CD4-positive, alpha-beta T cell treated with Interleukin-12 subunit alpha and Interleukin-12 subunit beta, for 1 hour (primary cell): ENCODE measurements at regions not wholly inside any gene's neighbourhood (a gene's known extent, or its start where the extent isn't known, plus 50 kb on each side); places are given as distances from the start of the nearest gene placed in this dataset.

ENCODE experiments used
- DNase-seq: peaks from one replicate; pipeline ENCODE4 v3.0.0-alpha.2; 2020

DNA sequence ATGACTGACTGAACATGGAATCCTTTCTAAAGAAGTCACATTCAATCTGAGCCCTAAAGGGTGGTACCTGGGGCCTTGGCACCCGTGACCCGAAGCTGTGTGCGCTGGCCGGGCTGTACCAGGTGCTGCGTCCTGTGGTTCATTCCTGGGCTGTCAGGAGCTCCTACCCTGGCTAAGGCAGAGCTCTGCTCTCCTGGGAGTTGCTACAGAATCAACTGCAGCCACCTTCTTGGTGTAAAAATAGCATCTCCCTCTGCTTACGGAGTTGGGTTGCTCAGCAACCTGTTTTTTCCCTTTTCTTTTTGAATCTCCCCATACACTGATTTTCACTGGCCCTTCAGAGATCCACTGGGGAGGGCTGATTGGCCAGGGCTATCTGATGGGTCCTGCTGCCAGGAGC, 236.6 kb upstream of the PDE10A start:
- DNase-seq: no peak

DNA sequence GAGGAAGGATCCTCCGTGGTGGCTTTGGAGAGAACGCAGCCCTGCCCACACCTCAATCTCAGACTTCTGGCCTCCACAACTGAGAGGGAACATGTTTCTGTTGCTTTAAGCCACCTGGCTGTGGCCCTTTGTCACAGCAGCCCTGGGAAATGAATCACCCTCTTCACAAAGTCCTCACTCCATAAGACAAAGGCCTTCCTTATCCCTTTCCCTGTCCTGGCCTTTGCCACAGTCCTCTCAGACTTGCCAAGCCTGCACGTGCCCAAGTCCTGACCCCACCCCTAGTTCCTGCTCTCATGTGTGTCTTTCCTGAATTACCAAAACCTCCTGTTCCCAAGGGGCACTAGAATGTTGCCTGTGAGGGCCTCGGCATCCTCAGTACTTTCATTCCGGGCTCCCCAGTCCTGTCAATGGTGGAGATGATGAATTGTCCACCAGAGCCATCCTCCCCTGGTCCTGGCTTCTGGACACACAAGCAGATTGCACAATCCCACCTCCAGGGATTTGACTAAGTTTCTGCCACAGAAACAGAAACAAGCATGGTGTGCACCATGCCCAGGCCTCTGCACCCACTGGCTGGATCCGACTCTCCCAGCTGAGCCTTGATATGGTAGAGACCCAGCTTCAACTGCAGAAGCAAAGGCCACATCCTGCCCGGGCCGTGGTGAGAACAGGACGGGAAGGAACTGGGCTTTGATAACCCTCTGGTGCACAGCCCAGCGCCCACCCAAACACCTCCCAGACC, 232.6 kb upstream of the PDE10A start:
- DNase-seq: no peak

DNA sequence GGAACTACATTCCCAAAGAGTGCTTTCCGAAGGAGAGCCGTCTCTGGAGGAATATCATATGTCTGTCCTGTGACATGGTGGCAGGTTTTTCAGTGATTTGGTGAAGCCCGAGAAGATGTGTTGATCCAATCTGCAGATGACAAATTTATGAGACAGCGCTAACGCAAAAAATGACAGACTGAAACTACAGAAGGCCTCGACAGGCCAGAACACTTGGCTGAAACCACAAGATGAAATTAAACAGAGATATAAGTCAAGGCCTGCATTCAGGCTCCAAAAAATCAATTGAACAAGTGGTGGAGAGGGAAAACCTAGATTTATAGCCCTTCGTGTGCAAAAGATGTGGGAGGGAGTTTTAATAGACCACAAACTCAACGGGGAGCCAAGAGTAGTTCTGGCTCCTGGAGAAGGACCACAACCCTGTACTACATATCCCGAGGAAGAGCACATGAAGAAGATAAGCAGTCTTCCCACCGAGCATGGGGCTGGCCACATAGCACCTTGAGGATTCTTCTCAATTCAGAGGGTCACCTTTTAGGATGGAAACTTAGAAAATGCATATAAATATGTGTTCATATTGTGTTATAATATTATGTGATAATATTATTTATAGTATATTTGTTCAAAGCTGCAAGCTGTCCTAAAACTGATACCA, 231.3 kb upstream of the PDE10A start:
- DNase-seq: no peak

GRCh38 chr6:165893431-165893830, 230.4 kb upstream of the PDE10A start:
- DNase-seq: no peak

- DNase-seq: no peak
Observed at GRCh38 chr6:165891320-165891719, 228.3 kb upstream of the PDE10A start.

GRCh38 chr6:165890404-165890735, 227.3 kb upstream of the PDE10A start:
- DNase-seq: no peak

DNA sequence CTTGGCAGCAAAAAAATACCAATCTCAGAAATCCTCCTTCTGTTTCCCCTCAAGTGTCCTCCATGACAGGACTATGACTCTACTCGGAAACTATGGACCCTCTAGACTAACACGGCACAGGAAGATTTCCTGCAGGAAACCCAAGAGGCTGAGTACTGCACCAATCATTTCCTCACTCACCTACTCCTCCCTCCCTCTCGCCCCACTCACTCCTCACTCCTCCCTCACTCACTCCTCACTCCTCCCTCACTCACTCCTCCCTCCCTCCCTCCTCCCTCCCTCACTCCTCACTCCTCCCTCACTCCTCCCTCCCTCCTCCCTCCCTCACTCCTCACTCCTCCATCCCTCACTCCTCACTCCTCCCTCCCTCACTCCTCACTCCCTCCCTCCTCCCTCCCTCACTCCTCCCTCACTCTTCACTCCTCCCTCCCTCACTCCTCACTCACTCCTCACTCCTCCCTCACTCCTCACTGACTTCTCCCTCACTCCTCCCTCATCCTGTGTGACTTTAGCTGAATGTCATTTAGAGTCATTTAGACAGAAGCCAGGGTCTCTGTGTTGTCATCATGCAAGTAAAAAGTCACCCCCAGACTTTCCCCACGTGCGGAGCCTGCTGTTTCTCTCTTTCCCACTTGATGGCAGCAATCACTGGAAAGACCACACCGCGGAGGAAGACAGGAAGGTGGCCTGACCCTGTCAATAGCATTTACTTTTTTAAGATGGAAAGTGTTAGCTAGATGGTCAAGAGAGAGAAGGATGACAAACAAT, 226.8 kb upstream of the PDE10A start:
- no peak for DNase-seq

- no peak for DNase-seq
Observed at GRCh38 chr6:165886169-165886568, 223.1 kb upstream of the PDE10A start.

- peak; percentile 33 for DNase-seq
Observed at GRCh38 chr6:165884813-165885765, 222.0 kb upstream of the PDE10A start.

- DNase-seq: no peak
Observed at GRCh38 chr6:165883851-165884640, 221.0 kb upstream of the PDE10A start.

DNA sequence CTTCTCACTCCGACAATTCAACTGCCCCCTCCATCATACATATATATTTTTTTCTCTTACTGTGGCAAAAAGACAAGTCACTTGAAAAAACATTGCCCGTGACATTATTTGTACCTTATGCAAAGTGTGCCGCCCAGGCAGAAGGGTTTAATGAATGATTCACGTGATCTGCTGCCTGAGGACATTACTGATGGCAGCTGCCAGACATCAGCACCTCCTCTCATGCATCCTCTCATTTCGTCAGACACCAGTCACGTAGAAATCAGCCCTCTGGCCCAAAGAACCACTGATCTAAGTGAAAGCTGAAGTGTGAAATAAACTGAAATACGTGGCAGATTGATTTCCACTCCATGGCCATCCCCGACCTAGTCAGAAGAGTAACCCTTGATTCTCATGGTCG, 218.8 kb upstream of the PDE10A start:
- no peak for DNase-seq

DNA sequence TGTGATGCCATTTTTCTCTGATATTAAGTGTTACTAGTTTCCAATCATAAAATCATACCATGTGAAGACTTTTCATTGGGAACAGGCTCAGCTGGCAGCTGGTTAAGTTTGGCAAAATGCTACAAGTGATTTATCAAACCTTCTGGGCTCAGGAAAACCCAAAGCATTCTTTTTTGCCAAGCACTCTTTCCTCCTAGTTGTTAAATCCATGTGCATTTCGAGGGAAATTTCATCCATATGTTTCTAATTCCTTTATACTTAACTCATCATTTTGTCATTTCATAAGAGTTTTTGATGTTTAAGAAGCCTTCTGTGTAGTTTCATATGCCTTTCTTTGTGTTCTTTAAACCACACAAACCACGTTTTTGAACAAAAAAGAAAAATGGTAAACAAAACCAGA, 217.6 kb upstream of the PDE10A start:
- DNase-seq: no peak

- DNase-seq: no peak
Observed at GRCh38 chr6:165877773-165878172, 214.7 kb upstream of the PDE10A start.

DNA sequence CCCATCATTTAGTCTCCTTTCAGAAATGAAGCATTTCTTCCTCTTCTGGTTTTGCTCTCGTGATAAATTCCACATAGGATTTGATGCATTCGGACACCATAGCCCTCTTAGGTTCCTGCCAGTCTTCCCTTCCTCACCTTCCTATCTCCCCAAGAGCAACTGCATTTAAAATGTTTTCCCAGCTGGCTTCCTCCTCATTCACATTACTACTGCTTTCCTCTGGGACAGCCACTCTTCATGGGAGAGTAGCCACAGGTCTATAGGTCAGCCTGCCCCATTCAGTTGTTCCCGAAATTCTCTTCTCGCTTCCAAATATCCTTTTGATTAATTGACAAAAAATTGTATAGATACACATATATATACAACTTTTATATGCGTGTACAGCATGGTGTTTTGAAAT, 214.2 kb upstream of the PDE10A start:
- DNase-seq: no peak

GRCh38 chr6:165876588-165876987, 213.5 kb upstream of the PDE10A start:
- DNase-seq: no peak

DNA sequence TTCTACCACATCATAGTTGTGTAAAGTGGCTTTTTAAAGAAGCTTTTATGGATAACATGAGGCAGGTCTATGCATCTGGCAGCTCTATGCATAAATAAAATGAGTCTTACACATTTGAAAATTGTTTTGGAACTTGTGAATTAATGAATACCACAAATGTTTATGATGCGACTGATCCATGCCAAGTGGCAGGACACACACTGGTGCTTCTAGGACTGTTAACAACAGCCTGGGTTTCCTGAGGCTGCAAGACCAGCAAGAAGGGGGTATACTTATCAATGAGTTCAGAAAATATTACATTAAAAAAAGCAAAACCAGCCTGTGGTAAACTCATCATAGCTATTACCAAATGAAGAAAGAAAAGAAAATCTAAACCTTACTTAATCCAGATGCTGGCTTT, 212.9 kb upstream of the PDE10A start:
- no peak for DNase-seq

GRCh38 chr6:165873976-165874375, 210.9 kb upstream of the PDE10A start:
- no peak for DNase-seq

GRCh38 chr6:165872811-165873210, 209.8 kb upstream of the PDE10A start:
- DNase-seq: no peak

- DNase-seq: no peak
Observed at GRCh38 chr6:165872311-165872710, 209.3 kb upstream of the PDE10A start.

GRCh38 chr6:165871571-165871970, 208.5 kb upstream of the PDE10A start:
- DNase-seq: no peak

DNA sequence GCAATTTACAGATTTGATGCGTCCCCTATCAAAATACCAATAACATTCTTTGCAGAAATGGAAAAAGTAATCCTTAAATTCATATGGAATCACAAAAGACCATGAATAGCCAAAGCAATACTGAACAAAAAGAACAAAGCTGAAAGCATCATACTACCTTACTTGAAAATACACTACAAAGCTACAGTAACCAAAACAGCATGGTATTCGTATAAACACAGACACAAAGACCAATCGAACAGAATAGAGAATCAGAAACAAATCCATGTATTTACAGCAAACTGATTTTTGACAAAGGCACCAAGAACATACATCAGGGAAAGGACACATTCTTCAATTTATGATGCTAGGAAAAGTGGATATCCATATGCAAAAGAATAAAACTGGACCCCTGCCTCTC, 206.5 kb upstream of the PDE10A start:
- DNase-seq: no peak

GRCh38 chr6:165864925-165865324, 201.9 kb upstream of the PDE10A start:
- DNase-seq: no peak
